ENCODE measurements at regions not wholly inside any gene's neighbourhood (a gene's known extent, or its start where the extent isn't known, plus 50 kb on each side); places are given as distances from the start of the nearest gene placed in this dataset.
"Not testable (repeated sequence)": the region's sequence is repeated elsewhere in the genome, so short reads cannot be mapped to it uniquely, and the experiment has no call there.

DNA sequence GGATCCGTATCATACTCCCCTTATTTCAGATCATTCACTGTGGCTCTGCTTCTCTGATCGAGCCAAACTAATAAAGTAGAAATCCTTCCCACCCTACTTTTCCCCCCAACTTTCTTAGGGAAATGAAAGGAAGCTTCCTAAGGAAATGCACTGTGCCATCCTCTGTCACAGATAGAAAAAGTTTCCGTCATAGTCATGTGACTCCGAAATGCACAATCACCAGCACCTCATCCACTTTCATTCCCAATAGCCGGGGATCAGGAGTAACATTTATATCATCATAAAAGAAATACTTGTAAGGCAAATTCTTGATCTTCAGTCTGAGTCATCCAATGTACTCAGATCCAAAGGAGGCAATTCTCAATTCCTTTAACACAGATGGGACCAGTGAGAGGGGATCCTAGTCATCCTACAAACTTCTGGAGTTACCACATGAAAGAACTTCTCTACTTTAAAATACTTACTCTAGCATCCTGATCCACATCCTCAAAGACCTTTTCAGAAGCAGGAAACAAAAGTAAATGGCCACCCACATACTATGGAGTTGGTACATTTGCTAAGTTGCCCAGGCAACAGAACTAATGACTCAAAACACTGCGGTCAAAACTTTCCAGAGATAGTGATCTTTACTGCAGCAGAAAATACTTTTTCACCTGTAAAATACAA, 97.8 kb upstream of the ZC3H11B start:
- no peak overlapping the region for H3K4me3 ChIP-seq (ENCODE audit: control insufficient read depth, low read depth, low read length)
- TF ChIP-seq, protein P1, sequence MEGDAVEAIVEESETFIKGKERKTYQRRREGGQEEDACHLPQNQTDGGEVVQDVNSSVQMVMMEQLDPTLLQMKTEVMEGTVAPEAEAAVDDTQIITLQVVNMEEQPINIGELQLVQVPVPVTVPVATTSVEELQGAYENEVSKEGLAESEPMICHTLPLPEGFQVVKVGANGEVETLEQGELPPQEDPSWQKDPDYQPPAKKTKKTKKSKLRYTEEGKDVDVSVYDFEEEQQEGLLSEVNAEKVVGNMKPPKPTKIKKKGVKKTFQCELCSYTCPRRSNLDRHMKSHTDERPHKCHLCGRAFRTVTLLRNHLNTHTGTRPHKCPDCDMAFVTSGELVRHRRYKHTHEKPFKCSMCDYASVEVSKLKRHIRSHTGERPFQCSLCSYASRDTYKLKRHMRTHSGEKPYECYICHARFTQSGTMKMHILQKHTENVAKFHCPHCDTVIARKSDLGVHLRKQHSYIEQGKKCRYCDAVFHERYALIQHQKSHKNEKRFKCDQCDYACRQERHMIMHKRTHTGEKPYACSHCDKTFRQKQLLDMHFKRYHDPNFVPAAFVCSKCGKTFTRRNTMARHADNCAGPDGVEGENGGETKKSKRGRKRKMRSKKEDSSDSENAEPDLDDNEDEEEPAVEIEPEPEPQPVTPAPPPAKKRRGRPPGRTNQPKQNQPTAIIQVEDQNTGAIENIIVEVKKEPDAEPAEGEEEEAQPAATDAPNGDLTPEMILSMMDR (IDR thresholded peaks at IDR 0.05; ENCODE audit: control insufficient read depth, insufficient read depth, low read depth, low read length, missing control alignments) = no peak
- DNase-seq (ENCODE audit: low read depth) = peak; percentile 57

DNA sequence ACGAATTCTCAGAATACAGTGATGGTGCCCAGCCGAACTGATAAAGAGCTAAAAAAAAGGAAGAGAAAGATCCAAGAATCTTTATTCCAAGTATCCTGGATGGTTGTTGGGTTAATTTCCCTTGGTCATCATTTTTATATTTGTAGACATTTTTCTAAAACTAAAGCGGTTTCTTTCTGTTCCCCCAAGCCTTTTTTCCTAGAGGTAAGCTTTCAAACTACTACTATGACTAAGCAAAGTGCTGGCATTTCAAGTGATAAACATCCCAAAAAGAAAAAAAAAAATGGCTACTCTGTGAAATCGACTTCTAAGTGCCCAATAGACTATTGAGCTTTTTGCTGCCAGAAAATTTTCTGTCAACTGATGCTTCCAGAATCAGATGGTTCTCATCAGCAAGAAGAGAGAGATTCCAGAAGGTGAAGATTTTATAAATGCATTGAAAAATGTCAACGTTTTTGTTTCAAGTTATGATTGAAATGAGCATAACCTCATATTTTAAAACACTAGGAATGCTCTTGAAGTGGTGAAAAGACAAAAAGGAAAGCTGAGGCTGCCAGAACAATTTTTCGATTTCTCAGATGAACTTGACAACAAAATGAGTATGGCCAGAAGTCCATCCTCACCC, 96.1 kb upstream of the ZC3H11B start:
- H3K4me3 ChIP-seq (ENCODE audit: control insufficient read depth, low read depth, low read length) = no peak overlapping the region
- TF ChIP-seq, protein P1 (IDR thresholded peaks at IDR 0.05; ENCODE audit: control insufficient read depth, insufficient read depth, low read depth, low read length, missing control alignments) = no peak
- no peak for DNase-seq (ENCODE audit: low read depth)

DNA sequence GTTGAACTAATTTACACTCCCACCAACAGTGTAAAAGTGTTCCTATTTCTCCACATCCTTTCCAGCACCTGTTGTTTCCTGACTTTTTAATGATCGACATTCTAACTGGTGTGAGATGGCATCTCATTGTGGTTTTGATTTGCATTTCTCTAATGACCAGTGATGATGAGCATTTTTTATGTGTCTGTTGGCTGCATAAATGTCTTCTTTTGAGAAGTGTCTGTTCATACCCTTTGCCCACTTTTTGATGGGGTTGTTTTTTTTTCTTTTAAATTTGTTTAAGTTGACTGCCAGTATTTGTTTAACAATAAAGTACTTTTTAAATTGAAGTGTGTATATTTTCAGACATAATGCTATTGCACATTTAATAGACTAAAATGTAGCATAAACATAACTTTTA, 95.0 kb upstream of the ZC3H11B start:
- not testable (repeated sequence) for H3K4me3 ChIP-seq (ENCODE audit: control insufficient read depth, low read depth, low read length); DNase-seq (ENCODE audit: low read depth)

DNA sequence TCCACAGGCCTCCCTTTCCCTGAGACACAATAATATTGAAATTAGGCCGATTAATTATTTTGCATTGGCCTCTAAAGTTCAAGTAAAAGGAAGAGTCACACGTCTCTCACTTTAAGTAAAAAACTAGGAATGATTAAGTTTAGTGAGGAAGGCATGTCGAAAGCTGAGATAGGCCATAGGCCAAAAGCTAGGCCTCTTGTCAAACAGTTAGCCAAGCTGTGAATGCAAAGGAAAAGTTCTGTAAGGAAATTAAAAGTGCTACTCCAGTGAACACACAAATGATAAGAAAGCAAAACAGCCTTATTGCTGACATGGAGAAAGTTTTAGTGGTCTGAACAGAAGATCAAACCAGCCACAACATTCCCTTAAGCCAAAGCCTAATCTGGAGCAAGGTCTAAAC, 91.4 kb upstream of the ZC3H11B start:
- not testable (repeated sequence) for DNase-seq (ENCODE audit: low read depth); H3K4me3 ChIP-seq (ENCODE audit: control insufficient read depth, low read depth, low read length)

DNA sequence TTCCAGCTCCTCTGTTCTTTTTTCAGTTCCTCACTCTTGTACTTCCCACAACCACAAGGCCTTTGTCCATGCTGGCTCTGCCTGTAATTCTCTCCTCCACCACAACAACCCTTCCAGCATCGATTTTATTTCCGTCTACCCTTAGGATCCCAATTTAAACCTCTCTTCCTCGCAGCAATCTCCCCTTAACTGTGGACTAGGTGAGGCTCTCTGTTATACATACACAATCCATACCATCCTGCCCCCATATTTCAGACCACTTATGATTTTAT, 90.4 kb upstream of the ZC3H11B start:
- no peak for DNase-seq (ENCODE audit: low read depth)
- no peak overlapping the region for H3K4me3 ChIP-seq (ENCODE audit: control insufficient read depth, low read depth, low read length)
- TF ChIP-seq, protein P1 (IDR thresholded peaks at IDR 0.05; ENCODE audit: control insufficient read depth, insufficient read depth, low read depth, low read length, missing control alignments) = no peak

DNA sequence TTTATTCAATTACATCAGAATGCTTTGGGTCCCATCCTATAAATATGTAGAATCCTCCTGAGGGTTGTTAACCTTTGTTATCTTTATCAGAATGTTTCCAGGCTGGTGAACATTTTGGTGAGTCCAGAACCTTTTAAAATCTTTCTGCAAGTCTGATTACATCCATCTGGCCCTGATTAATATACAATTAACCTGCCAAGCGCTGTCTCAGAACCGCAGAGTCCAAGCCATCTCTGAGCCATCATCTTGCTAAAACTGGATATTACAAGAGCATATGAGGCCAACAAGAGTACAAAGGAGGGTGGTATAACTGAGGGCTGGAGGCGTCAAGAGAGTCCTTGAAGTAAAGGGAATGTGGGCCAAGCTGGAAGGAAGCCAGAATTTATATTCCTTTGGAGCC, 88.6 kb upstream of the ZC3H11B start:
- no peak overlapping the region for H3K4me3 ChIP-seq (ENCODE audit: control insufficient read depth, low read depth, low read length)
- TF ChIP-seq, protein P1 (IDR thresholded peaks at IDR 0.05; ENCODE audit: control insufficient read depth, insufficient read depth, low read depth, low read length, missing control alignments) = no peak
- no peak for DNase-seq (ENCODE audit: low read depth)

DNA sequence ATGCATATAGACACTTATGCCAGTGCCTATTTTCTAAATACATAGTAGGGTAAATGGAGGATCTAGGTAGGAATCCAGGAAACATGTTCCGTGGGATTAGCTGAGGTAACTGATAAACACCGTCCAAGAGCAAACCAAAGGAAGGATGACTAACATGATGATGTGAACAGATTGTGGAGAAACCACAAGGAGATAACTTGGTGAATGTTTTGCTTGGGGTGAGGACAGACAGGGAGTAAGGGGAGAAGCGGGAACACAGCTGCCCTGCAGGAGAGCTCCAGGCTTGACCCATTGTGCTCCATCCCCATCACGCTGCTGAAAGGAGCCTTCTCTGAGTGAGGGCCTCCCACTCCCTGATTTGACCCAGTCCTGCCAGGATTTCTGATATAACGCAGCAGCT, 87.0 kb upstream of the ZC3H11B start:
- TF ChIP-seq, protein P1 (IDR thresholded peaks at IDR 0.05; ENCODE audit: control insufficient read depth, insufficient read depth, low read depth, low read length, missing control alignments) = no peak
- DNase-seq (ENCODE audit: low read depth) = peak; percentile 8

DNA sequence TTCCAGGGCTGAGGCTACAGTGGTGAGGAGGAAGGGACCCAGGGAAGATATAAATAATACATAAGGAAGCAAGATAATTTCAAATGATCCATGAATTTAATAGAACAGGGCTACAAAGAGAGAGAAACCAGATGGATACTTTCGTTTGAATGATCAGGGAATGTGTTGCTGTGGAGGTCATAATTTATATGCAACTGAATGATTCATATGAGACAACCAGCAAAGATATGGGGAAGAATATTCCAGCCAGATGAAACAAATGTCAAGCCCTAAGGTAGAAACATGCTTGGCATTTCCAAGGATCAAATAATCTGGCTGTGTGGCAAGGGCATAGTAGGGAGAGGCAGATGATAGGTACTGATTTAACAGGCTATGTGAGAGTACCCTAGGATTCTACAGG, 84.8 kb upstream of the ZC3H11B start:
- no peak overlapping the region for H3K4me3 ChIP-seq (ENCODE audit: control insufficient read depth, low read depth, low read length)
- no peak for DNase-seq (ENCODE audit: low read depth)
- TF ChIP-seq, protein P1 (IDR thresholded peaks at IDR 0.05; ENCODE audit: control insufficient read depth, insufficient read depth, low read depth, low read length, missing control alignments) = no peak

More for the DNA sequence above, 87.0 kb upstream of the ZC3H11B start:
- H3K4me3 ChIP-seq (ENCODE audit: control insufficient read depth, low read depth, low read length) = no peak overlapping the region

All from AG09309 (cell line).